ENCODE measurements at regions not wholly inside any gene's neighbourhood (a gene's known extent, or its start where the extent isn't known, plus 50 kb on each side); places are given as distances from the start of the nearest gene placed in this dataset.

GRCh38 chr5:68012831-68013230 is 202.7 kb upstream of the PIK3R1 start:
- in situ Hi-C loops (cut with HindIII; ENCODE audit: low pct_unique_long_range_greater_than_20kb, low sequenced_read_pairs): no loop called here
- no peak for DNase-seq (ENCODE audit: low read depth, low spot score)

- no peak for DNase-seq (ENCODE audit: low read depth, low spot score)
- in situ Hi-C loops (cut with HindIII; ENCODE audit: low pct_unique_long_range_greater_than_20kb, low sequenced_read_pairs): no loop called here
Observed at GRCh38 chr5:68012429-68012828, 203.1 kb upstream of the PIK3R1 start.

- no peak for DNase-seq (ENCODE audit: low read depth, low spot score)
- in situ Hi-C loops (cut with HindIII; ENCODE audit: low pct_unique_long_range_greater_than_20kb, low sequenced_read_pairs): no loop called here
Observed at GRCh38 chr5:68011801-68012200, 203.8 kb upstream of the PIK3R1 start.

GRCh38 chr5:68011259-68011760 is 204.2 kb upstream of the PIK3R1 start:
- in situ Hi-C loops (cut with HindIII; ENCODE audit: low pct_unique_long_range_greater_than_20kb, low sequenced_read_pairs): no loop called here
- DNase-seq (ENCODE audit: low read depth, low spot score): no peak

GRCh38 chr5:68010740-68011139 is 204.8 kb upstream of the PIK3R1 start:
- no peak for DNase-seq (ENCODE audit: low read depth, low spot score)
- in situ Hi-C loops (cut with HindIII; ENCODE audit: low pct_unique_long_range_greater_than_20kb, low sequenced_read_pairs): no loop called here

- in situ Hi-C loops (cut with HindIII; ENCODE audit: low pct_unique_long_range_greater_than_20kb, low sequenced_read_pairs): no loop called here
- no peak for DNase-seq (ENCODE audit: low read depth, low spot score)
Observed at GRCh38 chr5:68007451-68007850, 208.1 kb upstream of the PIK3R1 start.

GRCh38 chr5:68002836-68003235 is 212.7 kb upstream of the PIK3R1 start:
- in situ Hi-C loops (cut with HindIII; ENCODE audit: low pct_unique_long_range_greater_than_20kb, low sequenced_read_pairs): no loop called here
- no peak for DNase-seq (ENCODE audit: low read depth, low spot score)

- no peak for DNase-seq (ENCODE audit: low read depth, low spot score)
- in situ Hi-C loops (cut with HindIII; ENCODE audit: low pct_unique_long_range_greater_than_20kb, low sequenced_read_pairs): no loop called here
Observed at GRCh38 chr5:68000805-68001204, 214.8 kb upstream of the PIK3R1 start.

- in situ Hi-C loops (cut with HindIII; ENCODE audit: low pct_unique_long_range_greater_than_20kb, low sequenced_read_pairs): no loop called here
- no peak for DNase-seq (ENCODE audit: low read depth, low spot score)
Observed at GRCh38 chr5:67999391-67999790, 216.2 kb upstream of the PIK3R1 start.

- peak; percentile 17 for DNase-seq (ENCODE audit: low read depth, low spot score)
- in situ Hi-C loops (cut with HindIII; ENCODE audit: low pct_unique_long_range_greater_than_20kb, low sequenced_read_pairs): no loop called here
Observed at GRCh38 chr5:67998709-67999261, 216.8 kb upstream of the PIK3R1 start.

GRCh38 chr5:67997892-67998457 is 217.6 kb upstream of the PIK3R1 start:
- DNase-seq (ENCODE audit: low read depth, low spot score): no peak
- in situ Hi-C loops (cut with HindIII; ENCODE audit: low pct_unique_long_range_greater_than_20kb, low sequenced_read_pairs): no loop called here

- in situ Hi-C loops (cut with HindIII; ENCODE audit: low pct_unique_long_range_greater_than_20kb, low sequenced_read_pairs): no loop called here
Observed at GRCh38 chr5:67997148-67997547, 218.4 kb upstream of the PIK3R1 start.

GRCh38 chr5:67996596-67996995 is 219.0 kb upstream of the PIK3R1 start:
- in situ Hi-C loops (cut with HindIII; ENCODE audit: low pct_unique_long_range_greater_than_20kb, low sequenced_read_pairs): no loop called here
- no peak for DNase-seq (ENCODE audit: low read depth, low spot score)

More at GRCh38 chr5:67997148-67997547, 218.4 kb upstream of the PIK3R1 start:
- DNase-seq (ENCODE audit: low read depth, low spot score): no peak

GRCh38 chr5:67992923-67993322 is 222.6 kb upstream of the PIK3R1 start:
- in situ Hi-C loops (cut with HindIII; ENCODE audit: low pct_unique_long_range_greater_than_20kb, low sequenced_read_pairs): no loop called here
- no peak for DNase-seq (ENCODE audit: low read depth, low spot score)

- in situ Hi-C loops (cut with HindIII; ENCODE audit: low pct_unique_long_range_greater_than_20kb, low sequenced_read_pairs): no loop called here
- DNase-seq (ENCODE audit: low read depth, low spot score): peak; percentile 44
Observed at GRCh38 chr5:67989456-67989855, 226.1 kb upstream of the PIK3R1 start.

GRCh38 chr5:67986761-67987160 is 228.8 kb upstream of the PIK3R1 start:
- in situ Hi-C loops (cut with HindIII; ENCODE audit: low pct_unique_long_range_greater_than_20kb, low sequenced_read_pairs): no loop called here
- peak; percentile 66 for DNase-seq (ENCODE audit: low read depth, low spot score)

- DNase-seq (ENCODE audit: low read depth, low spot score): no peak
- in situ Hi-C loops (cut with HindIII; ENCODE audit: low pct_unique_long_range_greater_than_20kb, low sequenced_read_pairs): no loop called here
Observed at GRCh38 chr5:67985686-67986387, 229.7 kb upstream of the PIK3R1 start.

GRCh38 chr5:67984546-67984945 is 231.0 kb upstream of the PIK3R1 start:
- in situ Hi-C loops (cut with HindIII; ENCODE audit: low pct_unique_long_range_greater_than_20kb, low sequenced_read_pairs): no loop called here
- no peak for DNase-seq (ENCODE audit: low read depth, low spot score)

Measured in SK-MEL-5 (cell line).